22Rv1 (cell line): ENCODE measurements at regions not wholly inside any gene's neighbourhood (a gene's known extent, or its start where the extent isn't known, plus 50 kb on each side); places are given as distances from the start of the nearest gene placed in this dataset.

ENCODE experiments used
- ZFX ChIP-seq: fragments of 450-650 bp; IDR thresholded peaks from 2 replicates; pipeline ENCODE4 v1.6.1; 2017; ENCODE audit warnings: antibody characterized with exemption, borderline replicate concordance
- TF ChIP-seq, protein P1 (sequence below): fragments of 450-650 bp; IDR thresholded peaks from 2 replicates; pipeline ENCODE4 v1.5.1; 2017; ENCODE audit warnings: mild to moderate bottlenecking

DNA sequence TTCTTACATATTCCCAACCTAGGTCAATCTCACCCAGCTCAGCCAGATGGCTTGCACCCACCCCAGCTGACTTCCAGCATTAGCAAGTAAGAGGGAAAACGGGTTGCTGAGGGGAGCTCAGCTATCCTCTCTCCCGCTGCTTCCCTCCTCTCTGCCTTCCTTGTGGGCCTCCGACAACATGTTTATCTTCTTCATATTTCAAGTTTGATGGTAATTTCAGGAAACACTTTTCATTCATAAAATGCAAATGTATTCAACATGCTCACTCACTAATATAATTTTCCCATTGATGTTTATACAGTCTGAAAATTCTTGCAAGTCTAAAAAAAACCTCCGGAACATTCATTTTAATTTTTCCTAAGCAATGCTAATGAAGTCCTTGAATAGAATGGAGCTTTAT, 372.5 kb upstream of the B3GAT1 start:
- TF ChIP-seq, protein P1, sequence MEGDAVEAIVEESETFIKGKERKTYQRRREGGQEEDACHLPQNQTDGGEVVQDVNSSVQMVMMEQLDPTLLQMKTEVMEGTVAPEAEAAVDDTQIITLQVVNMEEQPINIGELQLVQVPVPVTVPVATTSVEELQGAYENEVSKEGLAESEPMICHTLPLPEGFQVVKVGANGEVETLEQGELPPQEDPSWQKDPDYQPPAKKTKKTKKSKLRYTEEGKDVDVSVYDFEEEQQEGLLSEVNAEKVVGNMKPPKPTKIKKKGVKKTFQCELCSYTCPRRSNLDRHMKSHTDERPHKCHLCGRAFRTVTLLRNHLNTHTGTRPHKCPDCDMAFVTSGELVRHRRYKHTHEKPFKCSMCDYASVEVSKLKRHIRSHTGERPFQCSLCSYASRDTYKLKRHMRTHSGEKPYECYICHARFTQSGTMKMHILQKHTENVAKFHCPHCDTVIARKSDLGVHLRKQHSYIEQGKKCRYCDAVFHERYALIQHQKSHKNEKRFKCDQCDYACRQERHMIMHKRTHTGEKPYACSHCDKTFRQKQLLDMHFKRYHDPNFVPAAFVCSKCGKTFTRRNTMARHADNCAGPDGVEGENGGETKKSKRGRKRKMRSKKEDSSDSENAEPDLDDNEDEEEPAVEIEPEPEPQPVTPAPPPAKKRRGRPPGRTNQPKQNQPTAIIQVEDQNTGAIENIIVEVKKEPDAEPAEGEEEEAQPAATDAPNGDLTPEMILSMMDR = no peak
- no peak for TF ChIP-seq ZFX
